Keratinocyte (primary cell): ENCODE measurements at regions not wholly inside any gene's neighbourhood (a gene's known extent, or its start where the extent isn't known, plus 50 kb on each side); places are given as distances from the start of the nearest gene placed in this dataset.

ENCODE experiments used
- CTCF ChIP-seq, 3 experiments: IDR thresholded peaks in 1 of 3; conservative IDR thresholded peaks in 1 of 3; optimal IDR thresholded peaks in 1 of 3; 2 replicates in 2 of 3; 3 replicates in 1 of 3; pipeline versions ENCODE3 to v1.5.1; 2011; ENCODE audit warnings: low read length in 3 of 3, mild to moderate bottlenecking in 3 of 3, moderate library complexity in 2 of 3, control low read depth in 1 of 3, inconsistent platforms in 1 of 3; ENCODE audit not compliant: insufficient read depth in 2 of 3; ENCODE audit errors: extremely low read depth in 1 of 3
- EZH2 ChIP-seq: IDR thresholded peaks from one replicate; pipeline ENCODE4 v1.6.1; 2012; ENCODE audit warnings: inconsistent platforms, mild to moderate bottlenecking, low read length, moderate library complexity

GRCh38 chr13:82569581-82569980, 1312.7 kb downstream of the SLITRK1 start:
- TF ChIP-seq CTCF (optimal IDR thresholded peaks at IDR 0.05 in 1 of 3, IDR thresholded peaks at IDR 0.05 in 1 of 3, conservative IDR thresholded peaks at IDR 0.05 in 1 of 3; ENCODE audit: extremely low read depth in 1 of 3, insufficient read depth in 2 of 3, low read length in 3 of 3) (no peak), EZH2 (no peak)
